ENCODE measurements at regions not wholly inside any gene's neighbourhood (a gene's known extent, or its start where the extent isn't known, plus 50 kb on each side); places are given as distances from the start of the nearest gene placed in this dataset.

DNA sequence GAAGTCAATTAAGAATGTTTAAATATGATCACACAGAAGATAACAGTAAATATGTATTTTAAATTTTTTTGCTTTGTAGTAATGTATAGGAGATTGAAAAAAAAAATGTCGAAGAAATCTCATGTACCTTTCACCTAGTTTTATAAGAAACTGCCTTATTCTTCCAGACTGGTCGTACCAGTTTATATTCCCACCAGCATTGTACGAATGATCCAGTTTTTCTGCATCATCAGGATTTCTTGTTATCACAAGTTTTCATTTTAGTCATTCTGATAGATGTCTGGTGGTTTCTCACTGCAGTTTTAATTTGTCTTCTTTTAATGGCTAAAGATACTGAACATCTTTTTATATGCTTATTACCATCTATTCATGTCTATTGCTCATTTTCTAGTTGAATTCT is 101.8 kb upstream of the CTSC start:
- ATAC-seq, result no peak
- no peak overlapping the region for H3K27ac ChIP-seq (ENCODE audit: low read length)

DNA sequence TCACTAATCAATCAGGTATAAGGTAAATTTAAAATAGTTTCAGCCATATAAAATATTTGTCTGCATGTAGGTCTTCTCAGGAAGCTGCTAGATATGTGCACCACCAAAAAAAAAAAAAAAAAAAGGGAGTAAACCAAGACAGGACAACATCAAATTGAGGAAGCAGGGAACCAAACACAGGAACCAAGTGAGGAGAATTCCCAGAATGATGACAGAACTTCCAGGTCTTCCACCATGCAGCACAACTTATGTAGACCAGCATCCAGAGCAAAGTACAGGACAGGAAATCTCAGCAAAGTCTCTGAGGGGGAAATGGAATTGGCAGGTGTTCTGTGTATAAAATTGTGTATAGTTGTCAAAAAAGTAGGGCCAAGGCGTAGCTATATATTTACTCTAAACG is 101.2 kb upstream of the CTSC start:
- BruUV-seq (replicated peaks), result no TSS peak
- in situ Hi-C loops (cut with HindIII; ENCODE audit: low pct_unique_long_range_greater_than_20kb, low sequenced_read_pairs), result no loop called here
- H3K9me3 ChIP-seq (ENCODE audit: control insufficient read depth, insufficient read depth, low read depth, low read length), result no peaks in the 10 kb centered on the region
- H3K36me3 ChIP-seq (ENCODE audit: control insufficient read depth, insufficient read depth, low read length), result no peaks in the 10 kb centered on the region
- H3K4me1 ChIP-seq (ENCODE audit: control insufficient read depth, insufficient read depth, low read length), result no peaks in the 10 kb centered on the region
- intact Hi-C loops (cut with micrococcal nuclease; ENCODE audit: unreplicated experiment), result no loop called here
- TF ChIP-seq, protein P1, sequence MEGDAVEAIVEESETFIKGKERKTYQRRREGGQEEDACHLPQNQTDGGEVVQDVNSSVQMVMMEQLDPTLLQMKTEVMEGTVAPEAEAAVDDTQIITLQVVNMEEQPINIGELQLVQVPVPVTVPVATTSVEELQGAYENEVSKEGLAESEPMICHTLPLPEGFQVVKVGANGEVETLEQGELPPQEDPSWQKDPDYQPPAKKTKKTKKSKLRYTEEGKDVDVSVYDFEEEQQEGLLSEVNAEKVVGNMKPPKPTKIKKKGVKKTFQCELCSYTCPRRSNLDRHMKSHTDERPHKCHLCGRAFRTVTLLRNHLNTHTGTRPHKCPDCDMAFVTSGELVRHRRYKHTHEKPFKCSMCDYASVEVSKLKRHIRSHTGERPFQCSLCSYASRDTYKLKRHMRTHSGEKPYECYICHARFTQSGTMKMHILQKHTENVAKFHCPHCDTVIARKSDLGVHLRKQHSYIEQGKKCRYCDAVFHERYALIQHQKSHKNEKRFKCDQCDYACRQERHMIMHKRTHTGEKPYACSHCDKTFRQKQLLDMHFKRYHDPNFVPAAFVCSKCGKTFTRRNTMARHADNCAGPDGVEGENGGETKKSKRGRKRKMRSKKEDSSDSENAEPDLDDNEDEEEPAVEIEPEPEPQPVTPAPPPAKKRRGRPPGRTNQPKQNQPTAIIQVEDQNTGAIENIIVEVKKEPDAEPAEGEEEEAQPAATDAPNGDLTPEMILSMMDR (IDR thresholded peaks at IDR 0.05), result no peak
- TF ChIP-seq, protein P2, sequence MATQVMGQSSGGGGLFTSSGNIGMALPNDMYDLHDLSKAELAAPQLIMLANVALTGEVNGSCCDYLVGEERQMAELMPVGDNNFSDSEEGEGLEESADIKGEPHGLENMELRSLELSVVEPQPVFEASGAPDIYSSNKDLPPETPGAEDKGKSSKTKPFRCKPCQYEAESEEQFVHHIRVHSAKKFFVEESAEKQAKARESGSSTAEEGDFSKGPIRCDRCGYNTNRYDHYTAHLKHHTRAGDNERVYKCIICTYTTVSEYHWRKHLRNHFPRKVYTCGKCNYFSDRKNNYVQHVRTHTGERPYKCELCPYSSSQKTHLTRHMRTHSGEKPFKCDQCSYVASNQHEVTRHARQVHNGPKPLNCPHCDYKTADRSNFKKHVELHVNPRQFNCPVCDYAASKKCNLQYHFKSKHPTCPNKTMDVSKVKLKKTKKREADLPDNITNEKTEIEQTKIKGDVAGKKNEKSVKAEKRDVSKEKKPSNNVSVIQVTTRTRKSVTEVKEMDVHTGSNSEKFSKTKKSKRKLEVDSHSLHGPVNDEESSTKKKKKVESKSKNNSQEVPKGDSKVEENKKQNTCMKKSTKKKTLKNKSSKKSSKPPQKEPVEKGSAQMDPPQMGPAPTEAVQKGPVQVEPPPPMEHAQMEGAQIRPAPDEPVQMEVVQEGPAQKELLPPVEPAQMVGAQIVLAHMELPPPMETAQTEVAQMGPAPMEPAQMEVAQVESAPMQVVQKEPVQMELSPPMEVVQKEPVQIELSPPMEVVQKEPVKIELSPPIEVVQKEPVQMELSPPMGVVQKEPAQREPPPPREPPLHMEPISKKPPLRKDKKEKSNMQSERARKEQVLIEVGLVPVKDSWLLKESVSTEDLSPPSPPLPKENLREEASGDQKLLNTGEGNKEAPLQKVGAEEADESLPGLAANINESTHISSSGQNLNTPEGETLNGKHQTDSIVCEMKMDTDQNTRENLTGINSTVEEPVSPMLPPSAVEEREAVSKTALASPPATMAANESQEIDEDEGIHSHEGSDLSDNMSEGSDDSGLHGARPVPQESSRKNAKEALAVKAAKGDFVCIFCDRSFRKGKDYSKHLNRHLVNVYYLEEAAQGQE (IDR thresholded peaks at IDR 0.05; ENCODE audit: insufficient read depth in 1 of 2, low read depth in 2 of 2, low read length in 1 of 2), result no peak
- TF ChIP-seq POLR2AphosphoS5 (IDR thresholded peaks at IDR 0.05; ENCODE audit: low read depth, low read length) (no peak), TCF7L2 (IDR thresholded peaks at IDR 0.05; ENCODE audit: low read depth, low read length) (no peak), SIN3A (IDR thresholded peaks at IDR 0.05; ENCODE audit: borderline replicate concordance, insufficient read depth, low read depth, low read length) (no peak)
- no peaks in the 10 kb centered on the region for H3K27me3 ChIP-seq (ENCODE audit: control insufficient read depth, insufficient read depth, low read length)
- no peak for ATAC-seq
- CTCF ChIA-PET, result no interaction called here
- POLR2A ChIA-PET, result no interaction called here
- no peak for DNase-seq (ENCODE audit: low read depth, low spot score)
- H3K27ac ChIP-seq (ENCODE audit: low read length), result no peak overlapping the region
- no peak overlapping the region for H3K4me3 ChIP-seq (ENCODE audit: low read depth in 2 of 2, low read length in 2 of 2)

More for the DNA sequence above, 101.8 kb upstream of the CTSC start:
- intact Hi-C loops (cut with micrococcal nuclease; ENCODE audit: unreplicated experiment), result no loop called here
- no peaks in the 10 kb centered on the region for H3K27me3 ChIP-seq (ENCODE audit: control insufficient read depth, insufficient read depth, low read length)
- ChIA-PET POLR2A (no interaction called here), CTCF (no interaction called here)
- in situ Hi-C loops (cut with HindIII; ENCODE audit: low pct_unique_long_range_greater_than_20kb, low sequenced_read_pairs), result no loop called here
- no peaks in the 10 kb centered on the region for H3K9me3 ChIP-seq (ENCODE audit: control insufficient read depth, insufficient read depth, low read depth, low read length)
- BruUV-seq (replicated peaks), result no TSS peak
- no peaks in the 10 kb centered on the region for H3K4me1 ChIP-seq (ENCODE audit: control insufficient read depth, insufficient read depth, low read length)
- H3K4me3 ChIP-seq (ENCODE audit: low read depth in 2 of 2, low read length in 2 of 2), result no peak overlapping the region
- DNase-seq (ENCODE audit: low read depth, low spot score), result no peak
- TF ChIP-seq, protein P1 (IDR thresholded peaks at IDR 0.05), result no peak
- TF ChIP-seq, protein P2 (IDR thresholded peaks at IDR 0.05; ENCODE audit: insufficient read depth in 1 of 2, low read depth in 2 of 2, low read length in 1 of 2), result no peak
- TF ChIP-seq TCF7L2 (IDR thresholded peaks at IDR 0.05; ENCODE audit: low read depth, low read length), result no peak
- no peak for TF ChIP-seq SIN3A (IDR thresholded peaks at IDR 0.05; ENCODE audit: borderline replicate concordance, insufficient read depth, low read depth, low read length)
- TF ChIP-seq POLR2AphosphoS5 (IDR thresholded peaks at IDR 0.05; ENCODE audit: low read depth, low read length), result no peak
- H3K36me3 ChIP-seq (ENCODE audit: control insufficient read depth, insufficient read depth, low read length), result no peaks in the 10 kb centered on the region

Measured in Panc1 (cell line).